GM23248 (cell line): ENCODE measurements at regions not wholly inside any gene's neighbourhood (a gene's known extent, or its start where the extent isn't known, plus 50 kb on each side); places are given as distances from the start of the nearest gene placed in this dataset.

Source experiments
- EZH2 ChIP-seq: fragments of 200-600 bp; sonication (generic); IDR thresholded peaks from 2 replicates; pipeline ENCODE4 v1.6.1; 2018; ENCODE audit warnings: antibody characterized with exemption, mild to moderate bottlenecking; ENCODE audit not compliant: insufficient read depth, poor library complexity, severe bottlenecking
- EZH2phosphoT487 ChIP-seq: fragments of 200-600 bp; sonication (generic); IDR thresholded peaks from 2 replicates; pipeline ENCODE4 v1.6.1; 2018; ENCODE audit warnings: antibody characterized with exemption, moderate library complexity, mild to moderate bottlenecking, low read depth; ENCODE audit not compliant: insufficient read depth

DNA sequence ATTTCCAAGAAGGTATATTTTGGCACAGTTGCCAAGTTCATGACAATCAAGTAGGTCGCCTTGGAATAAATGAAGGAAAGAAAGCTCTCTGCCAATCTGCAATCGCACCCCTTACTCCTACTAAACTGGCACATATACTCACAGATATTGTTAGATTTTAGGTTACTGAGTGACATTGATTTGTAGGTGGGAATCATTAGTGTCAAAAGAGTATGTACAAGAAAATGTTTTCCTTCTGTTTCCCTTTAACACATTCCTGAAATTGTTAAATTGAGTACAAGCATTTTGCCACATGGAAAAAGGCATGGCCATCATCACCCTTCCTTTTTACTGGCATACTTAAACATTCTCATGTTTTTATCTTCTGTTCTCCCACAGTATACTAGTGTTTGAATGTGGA, 2868.3 kb upstream of the PCDH20 start:
- TF ChIP-seq EZH2phosphoT487 (no peak), EZH2 (no peak)
